ENCODE measurements at regions not wholly inside any gene's neighbourhood (a gene's known extent, or its start where the extent isn't known, plus 50 kb on each side); places are given as distances from the start of the nearest gene placed in this dataset.

DNA sequence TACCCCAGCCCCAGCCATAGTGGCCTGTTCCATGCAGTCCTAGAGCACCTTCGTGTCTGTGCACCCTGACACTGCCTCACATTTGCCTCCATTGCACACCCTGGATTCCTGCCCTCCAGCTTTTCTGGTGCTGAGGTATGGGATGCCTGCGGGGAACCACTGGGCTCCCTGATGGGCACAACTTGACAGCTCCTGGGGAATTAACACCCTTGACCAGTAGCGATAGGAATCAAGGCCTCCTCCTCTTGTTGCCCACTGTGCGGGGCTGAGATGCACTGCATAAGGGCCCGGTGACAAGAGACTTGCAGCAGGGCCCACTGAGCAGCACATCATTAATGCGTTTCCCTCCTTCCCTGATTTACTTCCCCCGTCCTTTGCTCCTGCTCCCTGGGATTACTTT, 235.6 kb upstream of the MOCS1 start:
- Histone ChIP-seq H4K20me1 (ENCODE audit: insufficient read depth) (no peaks in the 10 kb centered on the region), H3K9me2 (ENCODE audit: insufficient read depth, low read length) (no peaks in the 10 kb centered on the region), H3K4me3 (ENCODE audit: low read length) (no peak overlapping the region), H3K9me3 (ENCODE audit: low read length) (no peaks in the 10 kb centered on the region), H3K27ac (ENCODE audit: low read length) (no peak overlapping the region), H3F3A (ENCODE audit: insufficient read depth, low read length, poor library complexity, severe bottlenecking) (no peaks in the 10 kb centered on the region), H2AFZ (ENCODE audit: low read depth, low read length) (no peak overlapping the region), H3K4me2 (ENCODE audit: low read length) (no peak overlapping the region), H3K79me2 (replicated peaks; ENCODE audit: insufficient read depth, low read length) (no peaks in the 10 kb centered on the region), H3K36me3 (ENCODE audit: insufficient read depth, low read length) (no peaks in the 10 kb centered on the region), H3K9ac (ENCODE audit: low read length) (no peak overlapping the region), H3K27me3 (ENCODE audit: insufficient read depth, low read depth, low read length) (no peaks in the 10 kb centered on the region)
- TF ChIP-seq MXI1 (conservative IDR thresholded peaks at IDR 0.05; ENCODE audit: poor library complexity, severe bottlenecking): no peak
- TF ChIP-seq RAD21 (conservative IDR thresholded peaks at IDR 0.05): no peak
- TF ChIP-seq POLR2AphosphoS5 (IDR thresholded peaks at IDR 0.05): no peak
- no peak for TF ChIP-seq TAF1 (IDR thresholded peaks at IDR 0.05; ENCODE audit: low read depth)
- TF ChIP-seq SMC3 (conservative IDR thresholded peaks at IDR 0.05; ENCODE audit: poor library complexity): no peak
- TF ChIP-seq, protein P1, sequence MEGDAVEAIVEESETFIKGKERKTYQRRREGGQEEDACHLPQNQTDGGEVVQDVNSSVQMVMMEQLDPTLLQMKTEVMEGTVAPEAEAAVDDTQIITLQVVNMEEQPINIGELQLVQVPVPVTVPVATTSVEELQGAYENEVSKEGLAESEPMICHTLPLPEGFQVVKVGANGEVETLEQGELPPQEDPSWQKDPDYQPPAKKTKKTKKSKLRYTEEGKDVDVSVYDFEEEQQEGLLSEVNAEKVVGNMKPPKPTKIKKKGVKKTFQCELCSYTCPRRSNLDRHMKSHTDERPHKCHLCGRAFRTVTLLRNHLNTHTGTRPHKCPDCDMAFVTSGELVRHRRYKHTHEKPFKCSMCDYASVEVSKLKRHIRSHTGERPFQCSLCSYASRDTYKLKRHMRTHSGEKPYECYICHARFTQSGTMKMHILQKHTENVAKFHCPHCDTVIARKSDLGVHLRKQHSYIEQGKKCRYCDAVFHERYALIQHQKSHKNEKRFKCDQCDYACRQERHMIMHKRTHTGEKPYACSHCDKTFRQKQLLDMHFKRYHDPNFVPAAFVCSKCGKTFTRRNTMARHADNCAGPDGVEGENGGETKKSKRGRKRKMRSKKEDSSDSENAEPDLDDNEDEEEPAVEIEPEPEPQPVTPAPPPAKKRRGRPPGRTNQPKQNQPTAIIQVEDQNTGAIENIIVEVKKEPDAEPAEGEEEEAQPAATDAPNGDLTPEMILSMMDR (IDR thresholded peaks at IDR 0.05; ENCODE audit: poor library complexity, severe bottlenecking): no peak
- TF ChIP-seq, protein P2, sequence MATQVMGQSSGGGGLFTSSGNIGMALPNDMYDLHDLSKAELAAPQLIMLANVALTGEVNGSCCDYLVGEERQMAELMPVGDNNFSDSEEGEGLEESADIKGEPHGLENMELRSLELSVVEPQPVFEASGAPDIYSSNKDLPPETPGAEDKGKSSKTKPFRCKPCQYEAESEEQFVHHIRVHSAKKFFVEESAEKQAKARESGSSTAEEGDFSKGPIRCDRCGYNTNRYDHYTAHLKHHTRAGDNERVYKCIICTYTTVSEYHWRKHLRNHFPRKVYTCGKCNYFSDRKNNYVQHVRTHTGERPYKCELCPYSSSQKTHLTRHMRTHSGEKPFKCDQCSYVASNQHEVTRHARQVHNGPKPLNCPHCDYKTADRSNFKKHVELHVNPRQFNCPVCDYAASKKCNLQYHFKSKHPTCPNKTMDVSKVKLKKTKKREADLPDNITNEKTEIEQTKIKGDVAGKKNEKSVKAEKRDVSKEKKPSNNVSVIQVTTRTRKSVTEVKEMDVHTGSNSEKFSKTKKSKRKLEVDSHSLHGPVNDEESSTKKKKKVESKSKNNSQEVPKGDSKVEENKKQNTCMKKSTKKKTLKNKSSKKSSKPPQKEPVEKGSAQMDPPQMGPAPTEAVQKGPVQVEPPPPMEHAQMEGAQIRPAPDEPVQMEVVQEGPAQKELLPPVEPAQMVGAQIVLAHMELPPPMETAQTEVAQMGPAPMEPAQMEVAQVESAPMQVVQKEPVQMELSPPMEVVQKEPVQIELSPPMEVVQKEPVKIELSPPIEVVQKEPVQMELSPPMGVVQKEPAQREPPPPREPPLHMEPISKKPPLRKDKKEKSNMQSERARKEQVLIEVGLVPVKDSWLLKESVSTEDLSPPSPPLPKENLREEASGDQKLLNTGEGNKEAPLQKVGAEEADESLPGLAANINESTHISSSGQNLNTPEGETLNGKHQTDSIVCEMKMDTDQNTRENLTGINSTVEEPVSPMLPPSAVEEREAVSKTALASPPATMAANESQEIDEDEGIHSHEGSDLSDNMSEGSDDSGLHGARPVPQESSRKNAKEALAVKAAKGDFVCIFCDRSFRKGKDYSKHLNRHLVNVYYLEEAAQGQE (IDR thresholded peaks at IDR 0.05; ENCODE audit: borderline replicate concordance): no peak
- no peak for TF ChIP-seq EZH2 (IDR thresholded peaks at IDR 0.05; ENCODE audit: borderline replicate concordance, insufficient read depth, low read length, poor library complexity, severe bottlenecking)
- TF ChIP-seq EP300 (conservative IDR thresholded peaks at IDR 0.05; ENCODE audit: poor library complexity, severe bottlenecking): no peak

DNA sequence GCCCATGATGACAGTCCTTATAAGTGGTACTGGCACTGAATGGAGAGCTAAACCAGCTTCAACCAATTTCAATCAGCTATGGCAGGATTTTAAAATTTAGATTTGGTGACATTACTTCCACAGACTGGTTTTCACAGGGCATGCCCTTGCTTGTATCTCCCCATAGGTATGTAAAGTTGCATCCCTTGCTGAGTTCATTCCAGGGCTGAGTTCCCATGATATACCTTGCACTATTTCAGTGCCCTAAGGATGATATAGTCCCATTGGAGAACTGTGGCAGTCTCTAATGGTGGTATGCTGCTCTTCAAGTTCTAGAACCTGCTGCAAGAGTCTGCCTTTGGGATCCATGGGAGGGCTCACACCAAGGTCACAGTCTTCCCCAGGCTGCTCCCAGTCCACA, 232.7 kb upstream of the MOCS1 start:
- no peaks in the 10 kb centered on the region for H3F3A ChIP-seq (ENCODE audit: insufficient read depth, low read length, poor library complexity, severe bottlenecking)
- no peak overlapping the region for H3K9ac ChIP-seq (ENCODE audit: low read length)
- no peaks in the 10 kb centered on the region for H3K79me2 ChIP-seq (replicated peaks; ENCODE audit: insufficient read depth, low read length)
- H3K27ac ChIP-seq (ENCODE audit: low read length): no peak overlapping the region
- H3K9me2 ChIP-seq (ENCODE audit: insufficient read depth, low read length): no peaks in the 10 kb centered on the region
- TF ChIP-seq, protein P2 (IDR thresholded peaks at IDR 0.05; ENCODE audit: borderline replicate concordance): no peak
- no peak for TF ChIP-seq TAF1 (IDR thresholded peaks at IDR 0.05; ENCODE audit: low read depth)
- TF ChIP-seq MXI1 (conservative IDR thresholded peaks at IDR 0.05; ENCODE audit: poor library complexity, severe bottlenecking): no peak
- no peak for TF ChIP-seq RAD21 (conservative IDR thresholded peaks at IDR 0.05)
- no peak for TF ChIP-seq SMC3 (conservative IDR thresholded peaks at IDR 0.05; ENCODE audit: poor library complexity)
- TF ChIP-seq EP300 (conservative IDR thresholded peaks at IDR 0.05; ENCODE audit: poor library complexity, severe bottlenecking): no peak
- no peak for TF ChIP-seq POLR2AphosphoS5 (IDR thresholded peaks at IDR 0.05)
- TF ChIP-seq EZH2 (IDR thresholded peaks at IDR 0.05; ENCODE audit: borderline replicate concordance, insufficient read depth, low read length, poor library complexity, severe bottlenecking): no peak
- TF ChIP-seq, protein P1 (IDR thresholded peaks at IDR 0.05; ENCODE audit: poor library complexity, severe bottlenecking): no peak
- no peaks in the 10 kb centered on the region for H3K27me3 ChIP-seq (ENCODE audit: insufficient read depth, low read depth, low read length)
- H3K36me3 ChIP-seq (ENCODE audit: insufficient read depth, low read length): no peaks in the 10 kb centered on the region
- H3K4me3 ChIP-seq (ENCODE audit: low read length): no peak overlapping the region
- no peaks in the 10 kb centered on the region for H3K9me3 ChIP-seq (ENCODE audit: low read length)
- H3K4me2 ChIP-seq (ENCODE audit: low read length): no peak overlapping the region
- H4K20me1 ChIP-seq (ENCODE audit: insufficient read depth): no peaks in the 10 kb centered on the region
- H2AFZ ChIP-seq (ENCODE audit: low read depth, low read length): no peak overlapping the region

Measured in neural cell (in vitro differentiated cells).